Stimulated activated CD8-positive, alpha-beta memory T cell treated with anti-CD3 and anti-CD28 coated beads, Interleukin-15, amount 100 ng/mL, for 1 hour (primary cell): ENCODE measurements at regions not wholly inside any gene's neighbourhood (a gene's known extent, or its start where the extent isn't known, plus 50 kb on each side); places are given as distances from the start of the nearest gene placed in this dataset.

Experiments used
- DNase-seq: peaks from one replicate; pipeline ENCODE4 v3.0.0-alpha.2; 2020; ENCODE audit warnings: low read depth

DNA sequence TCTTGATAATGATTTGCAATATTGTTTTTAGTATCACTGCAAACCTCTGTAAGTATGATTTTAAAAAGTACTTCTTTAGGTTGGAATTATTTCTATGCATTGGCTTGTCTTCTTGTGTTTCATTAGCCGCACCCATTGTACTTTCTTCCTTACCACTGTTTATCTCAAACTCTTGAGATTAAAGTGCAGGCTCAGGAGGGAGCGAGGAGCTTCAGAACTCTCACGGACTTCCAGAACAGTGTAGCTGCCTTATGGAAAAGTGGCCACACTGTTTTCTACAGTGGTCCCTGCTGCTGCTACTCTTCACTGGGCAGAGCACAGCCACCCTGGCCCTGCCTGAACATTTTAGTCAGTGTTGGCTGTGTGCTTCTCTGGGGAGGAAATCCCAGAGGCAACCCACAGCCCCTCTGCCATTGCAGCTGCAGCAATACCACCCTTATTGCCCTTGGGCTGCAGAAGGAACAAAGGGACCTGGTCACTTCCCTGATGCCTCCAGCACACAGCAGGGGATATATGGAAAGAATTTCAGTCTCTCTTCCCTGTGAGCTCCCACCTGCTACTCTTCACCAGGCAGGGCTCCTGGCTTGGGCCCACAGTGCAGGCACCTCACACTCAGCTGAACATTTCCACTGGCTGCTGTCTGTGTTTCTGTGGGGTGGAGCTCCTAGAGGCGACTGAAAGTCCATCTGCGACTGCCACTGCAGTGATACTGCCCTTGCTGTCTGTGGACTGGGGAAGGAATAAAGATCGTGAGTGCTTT is 91.7 kb upstream of the MAP3K4 start:
- no peak for DNase-seq

DNA sequence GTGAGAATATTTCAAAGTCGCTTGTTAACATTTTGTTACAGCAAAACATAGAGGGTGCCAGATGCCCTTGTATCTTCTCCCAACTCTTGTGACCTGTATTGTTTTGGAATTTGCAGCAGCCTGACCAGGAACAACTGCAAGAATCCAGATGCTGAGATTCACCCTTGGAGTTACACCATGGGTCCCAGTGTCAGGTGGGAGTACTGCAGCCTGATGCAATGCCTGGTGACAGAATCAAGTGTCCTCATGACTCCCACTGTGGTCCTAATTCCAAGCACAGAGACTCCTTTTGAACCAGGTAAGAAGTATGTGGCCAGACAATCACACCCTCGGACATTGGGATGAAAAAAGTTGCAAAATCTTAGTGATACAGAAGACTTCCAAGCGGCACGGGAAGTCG is 79.6 kb upstream of the MAP3K4 start:
- DNase-seq = no peak

DNA sequence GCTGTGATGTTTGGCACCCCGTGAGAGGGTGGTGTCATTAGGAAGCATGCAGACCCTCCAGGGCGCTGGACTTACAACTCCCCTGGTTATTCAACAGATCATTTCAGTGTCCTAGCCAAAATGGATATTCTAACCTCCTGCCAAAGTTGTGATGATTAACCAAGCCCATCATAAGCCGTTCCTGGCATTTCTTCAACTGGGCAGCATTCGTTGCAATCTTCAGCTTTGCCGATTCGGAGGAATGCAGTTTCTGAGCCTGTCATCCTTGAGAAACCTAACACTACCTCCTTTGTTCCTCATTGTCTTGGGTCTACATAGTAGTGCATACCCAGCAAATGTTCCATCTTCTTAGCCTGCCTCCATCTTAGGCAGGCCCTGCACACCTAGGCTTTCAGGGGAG is 79.2 kb upstream of the MAP3K4 start:
- no peak for DNase-seq

DNA sequence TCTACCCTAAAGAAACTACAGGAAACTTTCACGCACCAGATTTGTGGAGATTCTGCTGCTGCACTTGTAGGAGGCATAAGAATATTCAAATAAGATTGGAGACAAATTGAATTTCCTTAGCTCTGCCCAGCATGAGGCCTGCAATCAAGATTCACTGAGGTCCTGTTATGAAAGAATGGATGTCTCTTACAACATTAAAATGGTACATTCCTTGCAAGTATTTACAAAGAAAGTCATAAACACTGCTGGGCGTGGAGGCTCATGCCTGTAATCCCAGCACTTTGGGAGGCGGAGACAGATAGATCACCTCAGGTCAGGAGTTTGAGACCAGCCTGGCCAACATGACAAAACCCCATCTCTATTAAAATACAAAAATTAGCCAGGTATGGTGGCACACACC is 74.0 kb upstream of the MAP3K4 start:
- DNase-seq = no peak

DNA sequence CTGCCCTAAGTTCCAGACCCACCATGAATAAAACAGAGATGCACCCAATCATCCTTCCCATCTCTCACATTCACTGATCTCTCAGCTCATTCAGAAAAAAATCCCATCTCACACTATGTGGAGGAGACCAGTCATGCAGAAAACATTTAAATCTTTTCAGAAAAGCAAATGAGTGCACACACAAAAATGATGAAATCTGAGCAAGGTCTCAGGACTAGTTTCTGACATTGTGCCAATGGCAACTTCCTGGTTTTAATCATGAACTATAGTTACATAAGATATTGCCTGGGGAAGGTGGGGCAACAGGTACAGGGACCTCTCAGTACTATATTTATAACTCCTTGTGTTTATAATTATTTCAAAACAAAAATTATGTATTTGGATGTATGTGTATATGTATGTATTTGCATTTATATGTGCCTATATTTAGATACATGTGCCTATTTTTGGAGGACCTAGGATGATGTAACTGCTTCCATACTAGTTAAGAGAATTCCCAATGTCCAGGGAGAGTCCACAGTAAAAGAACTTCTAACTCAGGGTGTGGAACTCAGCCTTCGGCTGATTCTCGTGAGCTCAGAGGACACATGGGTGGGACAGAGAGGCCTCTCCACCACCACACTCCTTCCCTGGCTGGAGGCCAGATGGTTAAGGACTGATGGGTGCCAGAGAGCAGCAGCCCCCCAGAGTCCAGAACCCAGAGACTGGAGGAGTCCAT is 71.7 kb upstream of the MAP3K4 start:
- no peak for DNase-seq

DNA sequence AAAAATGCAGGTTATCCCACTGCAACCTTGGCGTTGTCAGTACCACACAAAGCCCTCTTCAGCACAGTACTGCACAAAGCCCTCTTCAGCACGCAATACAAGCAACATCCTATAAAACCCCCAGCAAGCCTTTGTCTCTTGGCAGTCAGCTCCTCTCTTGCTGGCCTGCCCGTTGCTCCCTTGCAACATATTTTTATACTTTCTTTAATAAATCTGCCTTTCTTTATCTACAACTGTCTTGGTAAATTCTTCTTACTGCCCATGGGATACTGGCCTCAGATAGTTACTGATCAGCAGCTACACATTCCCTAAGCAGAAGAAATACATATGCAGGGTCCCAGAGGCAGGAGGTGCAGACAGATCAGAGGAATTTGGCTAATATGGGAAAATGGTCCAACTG is 70.5 kb upstream of the MAP3K4 start:
- DNase-seq = no peak

DNA sequence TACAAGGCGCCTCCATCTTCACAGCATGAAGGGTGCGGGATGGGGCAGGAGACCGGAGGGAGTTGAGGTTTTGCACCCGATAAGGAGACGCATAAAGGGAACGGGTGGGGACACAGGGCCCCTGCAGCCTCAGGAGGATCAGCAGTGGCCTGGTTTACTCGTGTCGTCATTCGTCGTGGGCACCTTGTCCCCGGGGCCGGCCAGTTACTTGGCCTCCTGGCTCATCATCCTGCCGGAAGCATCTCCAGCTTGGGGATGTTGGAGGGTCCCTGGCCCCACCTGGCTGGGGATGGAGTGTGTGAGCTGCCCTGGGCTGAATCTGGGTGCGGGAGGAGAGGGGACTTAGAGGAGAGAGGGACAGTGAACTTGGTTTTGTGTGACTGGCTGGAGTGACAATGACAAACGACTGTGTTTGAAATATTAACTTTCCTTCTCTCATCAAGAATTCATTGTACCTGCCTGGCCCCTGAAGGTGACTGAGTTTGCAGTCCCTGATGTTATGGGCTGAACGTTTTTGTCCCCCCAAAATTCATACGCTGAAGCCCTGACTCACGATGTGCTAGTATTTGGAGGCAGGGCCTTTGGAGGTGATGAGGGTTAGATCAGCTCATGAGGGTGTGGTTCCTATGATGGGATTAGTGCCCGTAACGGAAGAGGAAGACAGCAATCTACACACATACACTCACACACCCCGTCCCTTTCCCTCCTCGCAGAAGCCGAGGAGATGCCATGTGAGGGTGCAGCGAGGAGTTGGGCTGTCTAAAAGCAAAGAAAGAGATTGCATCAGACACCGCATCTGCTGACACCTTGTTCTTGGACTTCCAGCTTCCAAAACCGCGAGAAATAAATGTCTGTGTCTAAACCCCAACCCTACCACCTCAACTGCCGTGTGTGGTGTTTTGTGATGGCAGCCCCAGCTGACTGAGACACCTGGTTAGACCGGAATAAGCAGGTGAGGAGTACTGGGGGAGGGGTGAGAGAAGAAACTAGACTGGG is 65.0 kb upstream of the MAP3K4 start:
- DNase-seq = no peak

DNA sequence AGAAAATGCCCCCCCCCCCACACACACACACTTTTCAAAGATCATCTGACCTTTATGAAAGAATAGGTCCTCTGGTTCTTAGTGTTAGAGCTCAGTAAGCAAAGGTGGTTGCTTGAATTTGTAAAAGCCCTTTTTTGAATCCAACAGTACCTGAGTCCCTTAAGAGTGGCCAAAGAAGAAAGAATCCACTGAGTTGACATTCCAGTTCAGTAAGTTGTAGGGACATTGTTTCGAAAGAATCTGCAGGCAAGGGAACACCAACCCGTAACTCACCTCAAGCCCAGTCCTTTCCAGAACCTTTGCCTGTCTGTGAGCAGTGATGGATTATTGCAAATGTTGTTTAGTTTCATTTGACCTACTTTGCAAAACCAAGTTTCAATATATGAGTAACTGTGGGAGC is 64.2 kb upstream of the MAP3K4 start:
- no peak for DNase-seq

DNA sequence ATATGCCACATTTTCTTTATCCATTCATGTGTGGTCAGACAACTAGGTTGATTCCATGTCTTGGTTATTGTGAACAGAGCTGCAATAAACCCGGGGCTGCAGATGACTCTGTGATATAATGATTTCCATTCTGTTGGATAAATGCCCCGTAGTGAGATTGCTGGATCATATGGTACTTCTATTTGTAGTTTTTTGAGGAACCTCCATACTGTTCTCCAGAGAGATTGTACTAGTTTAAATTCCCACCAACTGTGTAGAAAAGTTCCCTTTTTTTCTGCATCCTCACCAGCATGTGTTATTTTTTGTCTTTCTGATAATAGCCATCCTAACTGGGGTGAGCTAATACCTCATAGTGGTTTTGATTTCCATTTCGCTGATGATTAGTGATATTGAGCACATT is 62.2 kb upstream of the MAP3K4 start:
- DNase-seq = no peak

DNA sequence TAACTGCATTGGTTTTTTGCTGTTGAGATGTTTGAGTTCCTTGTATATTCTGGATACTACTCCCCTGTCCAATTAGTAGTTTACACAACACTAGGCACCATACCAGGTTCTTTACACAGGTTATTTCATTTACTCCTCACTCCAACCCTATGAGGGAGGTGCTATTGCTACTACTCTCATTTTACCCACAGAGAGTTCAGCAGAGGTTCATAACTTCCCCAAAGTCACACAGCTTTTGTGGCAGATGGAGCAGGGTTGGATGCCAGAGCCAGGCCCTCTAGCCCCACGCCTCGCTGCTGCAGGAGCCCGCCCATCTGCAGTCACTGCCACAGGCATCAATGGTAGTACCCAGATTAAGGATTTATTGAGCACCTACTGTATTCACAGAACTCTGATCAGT is 61.7 kb upstream of the MAP3K4 start:
- no peak for DNase-seq

DNA sequence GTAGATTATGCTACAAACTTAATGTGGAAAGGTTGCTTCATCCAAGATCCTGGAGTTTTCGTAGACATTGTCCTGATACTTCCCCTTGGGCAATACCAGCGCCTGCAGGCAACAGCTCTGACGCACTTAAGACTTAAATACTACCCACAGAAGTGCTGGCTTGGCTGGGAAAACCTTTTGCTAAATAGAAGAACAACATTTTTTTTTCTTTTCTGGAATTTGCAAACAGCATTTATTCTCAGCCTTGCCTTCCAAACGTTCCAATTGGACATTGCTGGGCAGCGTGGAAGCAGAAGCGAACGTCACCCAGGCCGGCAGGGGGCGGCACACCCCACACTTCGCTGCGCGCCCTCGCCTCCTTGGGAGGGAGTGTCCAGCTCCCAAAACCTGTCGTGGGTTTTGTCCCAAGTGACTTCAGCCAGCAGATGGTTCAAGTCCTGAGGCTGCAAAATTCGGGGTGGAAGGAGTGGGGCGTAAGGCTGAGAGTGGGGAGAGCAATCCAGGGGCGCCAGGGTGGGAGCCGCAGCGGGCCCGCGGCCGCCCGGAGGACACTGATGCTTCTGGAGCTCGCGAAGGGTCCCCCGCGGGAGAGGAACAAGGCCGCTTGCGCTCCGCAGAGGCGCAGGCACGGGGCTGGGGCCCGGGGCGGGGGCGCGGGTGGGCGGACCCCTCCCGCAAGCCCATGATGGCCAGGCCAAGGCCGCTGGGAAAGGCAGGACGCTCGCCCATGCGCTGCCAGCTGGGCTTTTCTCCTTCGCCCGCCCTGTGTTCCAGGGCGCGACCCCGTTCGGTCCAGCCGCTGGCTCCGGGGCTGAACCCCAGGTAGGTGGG is 60.8 kb upstream of the MAP3K4 start:
- peak; percentile 18 for DNase-seq

DNA sequence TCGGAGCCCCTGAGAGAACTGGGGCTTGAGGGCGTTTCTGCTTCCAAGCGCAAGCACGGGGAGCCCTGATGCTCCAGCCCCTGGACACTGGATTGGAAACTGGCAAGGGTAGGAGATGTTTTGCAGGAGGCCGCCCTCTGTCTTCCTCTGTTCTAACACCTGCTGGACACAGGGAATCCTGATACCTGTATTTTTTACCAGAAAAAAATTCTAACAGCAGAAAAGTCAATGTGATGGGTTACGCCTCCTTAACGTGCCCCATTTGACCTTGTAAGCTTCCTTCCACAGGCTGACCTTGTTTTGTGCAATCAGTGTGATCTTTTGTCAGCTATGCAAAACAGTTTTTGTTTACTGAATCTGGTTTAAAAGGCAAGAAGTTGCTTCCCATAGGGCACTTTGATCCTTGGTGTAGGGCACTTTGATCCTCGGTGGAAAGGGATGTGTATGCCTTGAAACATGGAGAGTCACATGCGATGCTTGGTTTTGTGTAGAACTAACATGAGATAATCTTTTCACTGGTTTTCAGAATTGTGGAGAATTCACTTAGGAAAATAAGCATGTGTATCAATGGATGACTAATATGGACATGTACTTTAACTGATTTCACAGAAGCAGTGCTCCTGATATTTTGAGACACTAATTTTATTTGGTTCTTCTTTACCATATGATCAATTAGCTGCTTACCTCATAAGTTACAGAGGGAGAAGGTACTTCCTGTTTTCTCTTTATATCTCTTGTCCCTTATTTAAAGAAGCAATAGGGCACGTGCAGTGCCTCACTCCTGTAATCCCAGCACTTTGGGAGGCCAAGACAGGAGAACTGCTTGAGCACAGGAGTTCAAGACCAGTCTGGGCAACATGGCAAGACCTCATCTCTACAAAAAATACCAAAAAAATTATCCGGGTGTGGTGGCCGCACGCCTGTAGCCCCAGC is 59.9 kb upstream of the MAP3K4 start:
- no peak for DNase-seq

DNA sequence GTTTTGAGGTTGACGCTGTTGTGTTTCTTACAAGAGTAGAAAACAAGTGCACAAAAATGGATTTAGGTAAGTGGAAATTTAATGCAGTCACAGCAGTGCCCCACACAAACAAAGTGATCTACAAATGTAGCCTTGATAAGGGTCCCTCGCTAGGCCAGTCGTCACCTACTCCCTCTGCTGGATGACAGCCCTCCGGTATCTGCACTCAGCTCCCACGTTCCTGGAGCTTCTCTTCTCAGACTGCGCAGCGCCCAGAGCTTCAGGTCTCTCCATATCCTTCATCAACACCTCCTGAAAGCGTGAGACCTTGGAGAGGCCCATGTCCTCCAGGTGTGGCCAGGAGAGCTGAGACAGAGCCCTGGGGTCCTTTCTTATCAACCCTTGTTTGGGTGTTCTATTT is 58.3 kb upstream of the MAP3K4 start:
- no peak for DNase-seq

DNA sequence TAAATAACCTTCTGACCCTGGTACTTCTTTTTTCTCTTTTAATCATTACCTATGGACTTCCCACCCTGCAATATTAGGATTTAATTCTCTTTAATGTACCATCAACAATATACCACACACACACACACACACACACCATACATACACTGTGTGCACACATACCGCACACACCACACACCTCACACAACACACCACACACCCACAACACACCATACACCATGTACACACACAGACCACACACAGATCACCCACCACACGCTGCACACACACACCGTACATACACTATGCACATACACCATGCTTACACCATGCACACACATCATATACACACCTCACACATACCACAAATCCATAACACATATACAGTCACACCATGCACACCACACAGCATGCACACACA is 57.4 kb upstream of the MAP3K4 start:
- DNase-seq = no peak

DNA sequence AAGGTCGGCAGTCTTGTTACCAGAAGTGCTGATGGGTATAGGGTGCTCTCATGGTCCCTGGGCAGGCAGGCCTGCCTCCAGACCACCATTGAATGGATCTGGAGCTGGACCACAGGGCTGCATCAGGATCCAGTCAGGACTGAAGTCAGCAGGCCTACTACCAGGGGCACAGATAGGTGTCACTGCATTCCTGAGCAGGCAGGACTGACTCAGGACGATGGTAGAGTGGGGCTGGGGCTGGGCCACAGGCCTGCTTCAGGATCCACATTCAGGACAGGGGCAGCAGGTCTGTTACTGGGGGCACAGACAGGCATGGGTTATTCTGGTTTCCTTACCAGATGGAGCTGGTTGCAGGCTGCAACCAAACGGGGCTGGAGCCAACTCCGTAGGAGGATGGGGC is 51.4 kb upstream of the MAP3K4 start:
- no peak for DNase-seq
